MM.1S (cell line): ENCODE measurements at regions not wholly inside any gene's neighbourhood (a gene's known extent, or its start where the extent isn't known, plus 50 kb on each side); places are given as distances from the start of the nearest gene placed in this dataset.

Experiments
- DNase-seq: peaks from one replicate; pipeline ENCODE4 v3.0.0-alpha.2; 2015
- H2AFZ ChIP-seq: fragments of 300-600 bp; sonication (generic); 2 replicates; pipeline ENCODE4 v1.6.0; 2016; ENCODE audit warnings: antibody characterized with exemption, low read length
- H3F3A ChIP-seq: fragments of 300-600 bp; sonication (generic); 2 replicates; pipeline ENCODE4 v1.6.1; 2016; ENCODE audit warnings: mild to moderate bottlenecking, antibody characterized with exemption, low read length, moderate library complexity, mixed read lengths; ENCODE audit not compliant: insufficient read depth
- H3K27ac ChIP-seq: fragments of 300-600 bp; sonication (generic); 2 replicates; pipeline ENCODE4 v1.5.1; 2016; ENCODE audit warnings: mild to moderate bottlenecking, low read length
- H3K27me3 ChIP-seq: fragments of 300-600 bp; sonication (generic); replicated peaks from 2 replicates; pipeline ENCODE4 v1.6.0; 2016; ENCODE audit warnings: low read length; ENCODE audit not compliant: insufficient read depth
- H3K36me3 ChIP-seq: fragments of 300-600 bp; sonication (generic); replicated peaks from 2 replicates; pipeline ENCODE4 v1.6.1; 2016; ENCODE audit warnings: mild to moderate bottlenecking, low read length, mixed read lengths; ENCODE audit not compliant: insufficient read depth
- H3K4me1 ChIP-seq: fragments of 300-600 bp; sonication (generic); 2 replicates; pipeline ENCODE4 v1.6.1; 2016; ENCODE audit warnings: low read length, mixed read lengths
- H3K4me2 ChIP-seq: fragments of 300-600 bp; sonication (generic); 2 replicates; pipeline ENCODE4 v1.6.0; 2016; ENCODE audit warnings: low read depth, low read length
- H3K4me3 ChIP-seq: fragments of 300-600 bp; sonication (generic); 2 replicates; pipeline ENCODE4 v1.5.1; 2016; ENCODE audit warnings: low read length, mixed read lengths
- H3K79me2 ChIP-seq: fragments of 300-600 bp; sonication (generic); 2 replicates; pipeline ENCODE4 v1.6.1; 2016; ENCODE audit warnings: mixed run types, low read length, mixed read lengths
- H3K9ac ChIP-seq: fragments of 300-600 bp; sonication (generic); 2 replicates; pipeline ENCODE4 v1.6.1; 2016; ENCODE audit warnings: low read length, mixed read lengths
- H3K9me2 ChIP-seq: fragments of 300-600 bp; sonication (generic); replicated peaks from 2 replicates; pipeline ENCODE4 v1.6.1; 2016; ENCODE audit warnings: mild to moderate bottlenecking, low read length, mixed read lengths; ENCODE audit not compliant: insufficient read depth
- H3K9me3 ChIP-seq: fragments of 300-600 bp; sonication (generic); replicated peaks from 2 replicates; pipeline ENCODE4 v1.6.1; 2016; ENCODE audit warnings: mild to moderate bottlenecking, low read length, mixed read lengths; ENCODE audit not compliant: insufficient read depth
- H4K20me1 ChIP-seq: fragments of 300-600 bp; sonication (generic); 2 replicates; pipeline ENCODE4 v1.6.1; 2016; ENCODE audit warnings: mild to moderate bottlenecking, low read length, moderate library complexity, mixed read lengths; ENCODE audit not compliant: insufficient read depth
- CTCF ChIP-seq: fragments of 300-600 bp; sonication (generic); IDR thresholded peaks from 2 replicates; pipeline ENCODE4 v1.5.1; 2016; ENCODE audit warnings: antibody characterized with exemption, low read length, mixed read lengths
- EZH2 ChIP-seq: fragments of 300-600 bp; sonication (generic); optimal IDR thresholded peaks from 2 replicates; pipeline ENCODE3; 2017; ENCODE audit warnings: low read depth, mild to moderate bottlenecking, antibody characterized with exemption, low read length, mixed read lengths
- EZH2phosphoT487 ChIP-seq: fragments of 300-600 bp; sonication (generic); IDR thresholded peaks from 2 replicates; pipeline ENCODE4 v1.6.1; 2018; ENCODE audit warnings: antibody characterized with exemption, low read length

GRCh38 chr5:169423580-169424278 is 122.8 kb upstream of the SLIT3 start:
- no peaks in the 10 kb centered on the region for H3K27me3 ChIP-seq
- no peak overlapping the region for H2AFZ ChIP-seq
- no peaks in the 10 kb centered on the region for H3K9me3 ChIP-seq
- H3K9ac ChIP-seq, result no peak overlapping the region
- TF ChIP-seq EZH2phosphoT487, result no peak
- no peak for DNase-seq
- no peaks in the 10 kb centered on the region for H3K36me3 ChIP-seq
- H3K4me2 ChIP-seq, result no peak overlapping the region
- H3K9me2 ChIP-seq, result no peaks in the 10 kb centered on the region
- no peaks in the 10 kb centered on the region for H3K4me1 ChIP-seq
- no peaks in the 10 kb centered on the region for H4K20me1 ChIP-seq
- H3F3A ChIP-seq, result no peaks in the 10 kb centered on the region
- H3K4me3 ChIP-seq, result no peak overlapping the region
- no peaks in the 10 kb centered on the region for H3K79me2 ChIP-seq
- H3K27ac ChIP-seq, result no peak overlapping the region

DNA sequence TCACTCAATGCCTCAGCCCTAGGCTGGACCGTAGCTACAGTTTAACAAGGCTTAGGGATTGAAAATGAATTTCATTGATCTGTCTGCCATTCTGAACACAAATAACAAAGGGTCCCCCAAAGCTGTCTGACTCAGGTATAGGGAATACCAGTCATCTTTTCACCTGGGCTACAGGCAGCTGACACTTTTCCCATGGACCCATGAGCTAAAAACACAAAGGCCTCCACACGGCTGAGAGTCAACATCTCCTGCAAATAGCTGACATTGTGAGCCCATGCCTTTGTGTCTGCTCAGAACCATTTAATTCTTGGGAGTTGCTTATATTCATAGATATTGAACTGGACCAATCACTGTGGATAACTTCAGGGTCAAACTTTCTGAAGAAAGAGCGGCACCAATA is 121.1 kb upstream of the SLIT3 start:
- no peaks in the 10 kb centered on the region for H3F3A ChIP-seq
- no peak overlapping the region for H2AFZ ChIP-seq
- no peaks in the 10 kb centered on the region for H4K20me1 ChIP-seq
- no peaks in the 10 kb centered on the region for H3K9me3 ChIP-seq
- 0 out of 2 replicates have a peak, but pooled peaks cover 2% of the 10 kb centered on the region for H3K4me1 ChIP-seq
- H3K4me3 ChIP-seq, result no peak overlapping the region
- H3K9me2 ChIP-seq, result no peaks in the 10 kb centered on the region
- H3K4me2 ChIP-seq, result no peak overlapping the region
- H3K27ac ChIP-seq, result no peak overlapping the region
- no peaks in the 10 kb centered on the region for H3K36me3 ChIP-seq
- no peaks in the 10 kb centered on the region for H3K79me2 ChIP-seq
- H3K27me3 ChIP-seq, result no peaks in the 10 kb centered on the region
- H3K9ac ChIP-seq, result no peak overlapping the region
- no peak for DNase-seq
- no peak for TF ChIP-seq EZH2phosphoT487
- no peak for TF ChIP-seq EZH2
- no peak for TF ChIP-seq CTCF

DNA sequence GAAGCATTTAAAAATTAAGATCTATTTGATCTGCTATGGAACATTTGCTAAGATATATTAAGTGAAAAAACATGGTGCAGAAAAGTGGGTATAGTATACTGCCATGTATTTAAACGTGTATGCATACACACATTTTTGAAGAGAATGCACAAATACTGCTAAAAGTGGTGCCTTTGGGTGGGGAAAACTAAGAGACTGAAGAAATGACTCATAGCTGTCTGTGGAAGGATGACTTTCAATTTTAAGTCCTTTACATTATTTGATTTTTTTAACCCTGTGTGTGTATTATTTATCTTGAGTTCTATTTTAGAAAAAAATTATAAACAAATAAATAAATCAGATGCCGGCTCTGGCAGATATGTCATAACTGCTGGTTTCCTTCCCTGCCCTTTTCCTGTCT is 120.7 kb upstream of the SLIT3 start:
- no peaks in the 10 kb centered on the region for H3K9me3 ChIP-seq
- H3K27me3 ChIP-seq, result no peaks in the 10 kb centered on the region
- no peak overlapping the region for H3K27ac ChIP-seq
- no peak overlapping the region for H3K4me3 ChIP-seq
- no peak overlapping the region for H2AFZ ChIP-seq
- no peaks in the 10 kb centered on the region for H3F3A ChIP-seq
- no peak overlapping the region for H3K4me2 ChIP-seq
- DNase-seq, result no peak
- no peaks in the 10 kb centered on the region for H3K9me2 ChIP-seq
- TF ChIP-seq CTCF (no peak), EZH2 (no peak), EZH2phosphoT487 (no peak)
- H3K4me1 ChIP-seq, result peaks cover 3% of the 10 kb centered on the region; the same call in 1 of the 2 replicates
- H3K36me3 ChIP-seq, result no peaks in the 10 kb centered on the region
- H4K20me1 ChIP-seq, result no peaks in the 10 kb centered on the region
- H3K9ac ChIP-seq, result no peak overlapping the region
- no peaks in the 10 kb centered on the region for H3K79me2 ChIP-seq

DNA sequence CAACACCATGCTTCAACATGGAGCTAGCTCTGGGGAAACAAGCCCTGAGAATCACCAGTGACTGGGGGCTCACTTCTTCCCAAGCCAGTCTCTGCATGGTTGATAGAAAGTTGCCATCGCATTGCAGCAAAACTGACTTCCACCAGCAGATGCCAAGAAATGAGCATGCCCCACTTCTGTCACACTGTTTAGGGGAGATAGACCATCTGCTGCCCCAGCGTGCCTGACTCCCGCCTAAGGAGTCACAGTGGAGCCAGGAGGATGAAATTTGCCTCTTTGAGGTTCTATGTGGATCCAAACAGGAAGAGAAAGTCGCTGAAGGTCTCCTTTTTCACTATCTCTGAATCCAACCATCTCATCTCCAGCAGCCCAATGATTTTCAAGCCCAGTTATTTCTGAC is 116.7 kb upstream of the SLIT3 start:
- no peaks in the 10 kb centered on the region for H3K27me3 ChIP-seq
- H3K9me3 ChIP-seq, result no peaks in the 10 kb centered on the region
- H3F3A ChIP-seq, result no peaks in the 10 kb centered on the region
- no peak overlapping the region for H2AFZ ChIP-seq
- H3K4me2 ChIP-seq, result no peak overlapping the region
- H3K27ac ChIP-seq, result no peak overlapping the region
- no peaks in the 10 kb centered on the region for H4K20me1 ChIP-seq
- no peak overlapping the region for H3K4me3 ChIP-seq
- H3K4me1 ChIP-seq, result peaks cover 3% of the 10 kb centered on the region; the same call in 1 of the 2 replicates
- no peaks in the 10 kb centered on the region for H3K9me2 ChIP-seq
- H3K9ac ChIP-seq, result no peak overlapping the region
- DNase-seq, result no peak
- no peaks in the 10 kb centered on the region for H3K79me2 ChIP-seq
- no peak for TF ChIP-seq EZH2
- TF ChIP-seq CTCF, result no peak
- TF ChIP-seq EZH2phosphoT487, result no peak
- H3K36me3 ChIP-seq, result no peaks in the 10 kb centered on the region
